Ovary (tissue), 3 donors: ENCODE measurements at regions not wholly inside any gene's neighbourhood (a gene's known extent, or its start where the extent isn't known, plus 50 kb on each side); places are given as distances from the start of the nearest gene placed in this dataset.

ENCODE experiments used
- CTCF ChIP-seq, 3 donors: fragments of 450-650 bp in 2 of 3; fragments of 200-600 bp in 1 of 3; IDR thresholded peaks; one replicate each; pipeline versions ENCODE4 v1.5.1 to v1.8.0; 2016 to 2022; ENCODE audit warnings: antibody characterized with exemption in 3 of 3, mild to moderate bottlenecking in 1 of 3
- POLR2A ChIP-seq: fragments of 450-650 bp; IDR thresholded peaks from one replicate; pipeline ENCODE4 v1.6.1; 2017; ENCODE audit warnings: antibody characterized with exemption, mild to moderate bottlenecking, moderate library complexity
- donor health status: DM: no; HTN: no; CAD: no.

DNA sequence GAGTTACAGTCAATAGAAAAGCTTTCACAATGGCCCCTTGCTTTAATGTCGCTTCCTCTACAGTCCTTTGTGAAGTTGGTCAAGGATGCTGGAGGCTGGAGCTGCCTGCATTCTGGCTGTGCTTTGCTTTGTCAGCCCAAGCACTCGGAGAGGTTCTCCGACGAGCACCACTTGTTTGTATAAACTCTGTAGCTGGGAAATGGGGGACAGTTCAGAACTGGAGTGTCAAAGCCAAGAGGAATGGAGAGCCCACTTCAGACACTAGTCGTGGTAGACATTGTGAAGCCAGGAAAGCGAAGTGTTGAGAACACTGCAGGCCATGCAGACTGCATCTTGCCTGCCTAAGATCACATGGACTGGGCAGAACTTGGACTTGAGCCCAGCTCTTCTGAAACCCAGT, 330.3 kb downstream of the GADD45G start:
- TF ChIP-seq CTCF (IDR thresholded peaks at IDR 0.05) (no peak), POLR2A (no peak)
